ENCODE measurements at regions not wholly inside any gene's neighbourhood (a gene's known extent, or its start where the extent isn't known, plus 50 kb on each side); places are given as distances from the start of the nearest gene placed in this dataset.
"Not testable (repeated sequence)": the region's sequence is repeated elsewhere in the genome, so short reads cannot be mapped to it uniquely, and the experiment has no call there.

GRCh38 chr1:112840631-112841624, 115.1 kb downstream of the SLC16A1 start:
- Mint-ChIP-seq H3K4me3 (no peak overlapping the region), H3K4me1 (peaks cover 24% of the 10 kb centered on the region), H3K27me3 (ENCODE audit: low read depth) (no peaks in the 10 kb centered on the region), H3K9me3 (no peaks in the 10 kb centered on the region), H3K36me3 (no peaks in the 10 kb centered on the region), H3K27ac (peak overlapping the region; percentile 74)
- ChIA-PET POLR2A (no interaction called here), CTCF (interaction anchor here (0.6 to 1.4 kb wide), 3 partner anchors 19 to 232 kb away, joined by 3 to 4 read pairs (median 3); partner anchors contain the start of gene LRIG2)
- no peak for TF ChIP-seq NFE2L1 (CRISPR knock-in tag; IDR thresholded peaks at IDR 0.05)
- peak; percentile 72 for TF ChIP-seq ZNF121 (CRISPR knock-in tag; IDR thresholded peaks at IDR 0.05)
- no peak for DNase-seq (ENCODE audit: low spot score)
- ATAC-seq: no peak

DNA sequence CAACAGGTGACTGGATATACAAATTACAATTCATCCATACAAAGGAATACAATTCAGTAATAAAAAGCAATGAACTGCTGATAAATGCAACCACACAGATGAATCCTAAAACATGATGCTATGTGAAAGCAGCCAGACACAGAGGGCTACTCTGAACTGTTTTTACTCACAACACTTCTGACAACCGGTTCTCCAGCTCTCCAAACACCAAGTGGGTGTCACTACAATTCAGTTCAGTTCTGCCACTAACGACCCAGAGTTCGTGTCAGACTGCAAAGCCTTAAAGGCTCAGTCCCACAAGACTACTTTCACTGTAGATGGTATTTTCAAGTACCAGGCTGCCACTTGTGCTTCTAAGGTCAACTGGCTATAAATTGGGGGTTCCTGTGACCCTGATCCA, 119.4 kb downstream of the SLC16A1 start:
- ATAC-seq (no peak), DNase-seq (ENCODE audit: low spot score) (no peak)
- peaks cover 6% of the 10 kb centered on the region; the same call in 1 of the 2 replicates for H3K27me3 Mint-ChIP-seq (ENCODE audit: low read depth)
- ChIA-PET CTCF (interaction anchor here (1.4 kb wide), 1 partner anchor 120 kb away, joined by 5 read pairs; no protein-coding TSS in a partner anchor), POLR2A (no interaction called here)
- peaks cover 8% of the 10 kb centered on the region for H3K36me3 Mint-ChIP-seq
- TF ChIP-seq TP53 (CRISPR knock-in tag; IDR thresholded peaks at IDR 0.05): no peak
- TF ChIP-seq ZBTB21 (CRISPR knock-in tag; IDR thresholded peaks at IDR 0.05; ENCODE audit: borderline replicate concordance): no peak
- TF ChIP-seq EMX1 (CRISPR knock-in tag; IDR thresholded peaks at IDR 0.05): no peak
- TF ChIP-seq, protein P1, sequence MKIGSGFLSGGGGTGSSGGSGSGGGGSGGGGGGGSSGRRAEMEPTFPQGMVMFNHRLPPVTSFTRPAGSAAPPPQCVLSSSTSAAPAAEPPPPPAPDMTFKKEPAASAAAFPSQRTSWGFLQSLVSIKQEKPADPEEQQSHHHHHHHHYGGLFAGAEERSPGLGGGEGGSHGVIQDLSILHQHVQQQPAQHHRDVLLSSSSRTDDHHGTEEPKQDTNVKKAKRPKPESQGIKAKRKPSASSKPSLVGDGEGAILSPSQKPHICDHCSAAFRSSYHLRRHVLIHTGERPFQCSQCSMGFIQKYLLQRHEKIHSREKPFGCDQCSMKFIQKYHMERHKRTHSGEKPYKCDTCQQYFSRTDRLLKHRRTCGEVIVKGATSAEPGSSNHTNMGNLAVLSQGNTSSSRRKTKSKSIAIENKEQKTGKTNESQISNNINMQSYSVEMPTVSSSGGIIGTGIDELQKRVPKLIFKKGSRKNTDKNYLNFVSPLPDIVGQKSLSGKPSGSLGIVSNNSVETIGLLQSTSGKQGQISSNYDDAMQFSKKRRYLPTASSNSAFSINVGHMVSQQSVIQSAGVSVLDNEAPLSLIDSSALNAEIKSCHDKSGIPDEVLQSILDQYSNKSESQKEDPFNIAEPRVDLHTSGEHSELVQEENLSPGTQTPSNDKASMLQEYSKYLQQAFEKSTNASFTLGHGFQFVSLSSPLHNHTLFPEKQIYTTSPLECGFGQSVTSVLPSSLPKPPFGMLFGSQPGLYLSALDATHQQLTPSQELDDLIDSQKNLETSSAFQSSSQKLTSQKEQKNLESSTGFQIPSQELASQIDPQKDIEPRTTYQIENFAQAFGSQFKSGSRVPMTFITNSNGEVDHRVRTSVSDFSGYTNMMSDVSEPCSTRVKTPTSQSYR (CRISPR knock-in tag; IDR thresholded peaks at IDR 0.05): no peak
- no peak for TF ChIP-seq RELA (CRISPR knock-in tag; IDR thresholded peaks at IDR 0.05; ENCODE audit: borderline replicate concordance)
- no peak for TF ChIP-seq ZNF423 (CRISPR knock-in tag; IDR thresholded peaks at IDR 0.05)
- no peak for TF ChIP-seq CREM (CRISPR knock-in tag; IDR thresholded peaks at IDR 0.05)
- TF ChIP-seq ESRRA (CRISPR knock-in tag; IDR thresholded peaks at IDR 0.05; ENCODE audit: borderline replicate concordance): no peak
- no peak overlapping the region for H3K4me3 Mint-ChIP-seq
- H3K9me3 Mint-ChIP-seq: peaks cover 9% of the 10 kb centered on the region
- H3K4me1 Mint-ChIP-seq: peaks cover 26% of the 10 kb centered on the region
- H3K27ac Mint-ChIP-seq: no peak overlapping the region; the same call in 1 of the 2 replicates

GRCh38 chr1:112833806-112834205, 118.7 kb upstream of the PPM1J start:
- ChIA-PET CTCF (interaction anchor here (2.2 kb wide), 1 partner anchor 239 kb away, joined by 6 read pairs; the partner anchor contains the start of gene LRIG2), POLR2A (no interaction called here)
- Mint-ChIP-seq H3K4me1 (peaks cover 18% of the 10 kb centered on the region), H3K27ac (no peak overlapping the region), H3K9me3 (peaks cover 14% of the 10 kb centered on the region), H3K27me3 (ENCODE audit: low read depth) (peaks cover 28% of the 10 kb centered on the region), H3K36me3 (peaks cover 14% of the 10 kb centered on the region), H3K4me3 (no peak overlapping the region)
- no peak for DNase-seq (ENCODE audit: low spot score)
- no peak for TF ChIP-seq IRF2 (CRISPR knock-in tag; IDR thresholded peaks at IDR 0.05; ENCODE audit: borderline replicate concordance, low read depth)
- TF ChIP-seq ZNF232 (CRISPR knock-in tag; IDR thresholded peaks at IDR 0.05): no peak
- no peak for TF ChIP-seq ZNF317 (CRISPR knock-in tag; IDR thresholded peaks at IDR 0.05; ENCODE audit: borderline replicate concordance, low read depth)
- TF ChIP-seq JAZF1 (CRISPR knock-in tag; IDR thresholded peaks at IDR 0.05): no peak
- no peak for TF ChIP-seq TCF7 (CRISPR knock-in tag; IDR thresholded peaks at IDR 0.05; ENCODE audit: low read depth)
- TF ChIP-seq, protein P2, sequence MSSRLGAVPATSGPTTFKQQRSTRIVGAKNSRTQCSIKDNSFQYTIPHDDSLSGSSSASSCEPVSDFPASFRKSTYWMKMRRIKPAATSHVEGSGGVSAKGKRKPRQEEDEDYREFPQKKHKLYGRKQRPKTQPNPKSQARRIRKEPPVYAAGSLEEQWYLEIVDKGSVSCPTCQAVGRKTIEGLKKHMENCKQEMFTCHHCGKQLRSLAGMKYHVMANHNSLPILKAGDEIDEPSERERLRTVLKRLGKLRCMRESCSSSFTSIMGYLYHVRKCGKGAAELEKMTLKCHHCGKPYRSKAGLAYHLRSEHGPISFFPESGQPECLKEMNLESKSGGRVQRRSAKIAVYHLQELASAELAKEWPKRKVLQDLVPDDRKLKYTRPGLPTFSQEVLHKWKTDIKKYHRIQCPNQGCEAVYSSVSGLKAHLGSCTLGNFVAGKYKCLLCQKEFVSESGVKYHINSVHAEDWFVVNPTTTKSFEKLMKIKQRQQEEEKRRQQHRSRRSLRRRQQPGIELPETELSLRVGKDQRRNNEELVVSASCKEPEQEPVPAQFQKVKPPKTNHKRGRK (CRISPR knock-in tag; IDR thresholded peaks at IDR 0.05; ENCODE audit: borderline replicate concordance): no peak
- no peak; the same call in 1 of the 2 replicates for ATAC-seq

DNA sequence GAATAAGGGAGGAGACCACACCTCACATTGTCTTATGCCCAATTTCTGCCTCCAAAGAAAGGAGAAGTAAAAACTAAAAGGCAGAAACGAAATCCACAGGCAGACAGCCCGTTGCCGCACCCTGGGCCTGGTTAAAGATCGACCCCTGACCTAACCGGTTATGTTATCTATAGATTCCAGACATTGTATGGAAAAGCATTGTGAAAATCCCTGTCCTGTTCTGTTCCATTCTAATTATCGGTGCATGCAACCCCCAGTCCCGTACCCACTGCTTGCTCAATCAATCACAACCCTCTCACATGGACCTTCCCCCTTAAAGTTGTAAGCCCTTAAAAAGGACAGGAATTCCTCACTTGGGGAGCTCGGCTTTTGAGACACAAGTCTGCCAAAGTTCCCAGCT, 117.1 kb upstream of the PPM1J start:
- Mint-ChIP-seq H3K36me3 (peaks cover 14% of the 10 kb centered on the region), H3K27me3 (ENCODE audit: low read depth) (peaks cover 39% of the 10 kb centered on the region), H3K4me1 (peaks cover 33% of the 10 kb centered on the region), H3K9me3 (peaks cover 14% of the 10 kb centered on the region), H3K27ac (peak overlapping the region; percentile 31; the same call in 1 of the 2 replicates)
- ATAC-seq; H3K4me3 Mint-ChIP-seq; DNase-seq (ENCODE audit: low spot score); POLR2A ChIA-PET: not testable (repeated sequence)
- CTCF ChIA-PET: interaction anchor here (0.6 to 2.2 kb wide), 3 partner anchors 50 to 241 kb away, joined by 3 to 6 read pairs (median 3); partner anchors contain the start of gene LRIG2

GRCh38 chr1:112829691-112830090, 114.6 kb upstream of the PPM1J start:
- Mint-ChIP-seq H3K27me3 (ENCODE audit: low read depth) (peaks cover 43% of the 10 kb centered on the region), H3K4me1 (peaks cover 59% of the 10 kb centered on the region), H3K36me3 (peaks cover 19% of the 10 kb centered on the region), H3K9me3 (peaks cover 18% of the 10 kb centered on the region)
- DNase-seq (ENCODE audit: low spot score); H3K27ac Mint-ChIP-seq; H3K4me3 Mint-ChIP-seq; ATAC-seq; CTCF ChIA-PET: not testable (repeated sequence)
- POLR2A ChIA-PET: interaction anchor here (0.6 kb wide), 1 partner anchor 12 kb away, joined by 10 read pairs; no protein-coding TSS in a partner anchor

Measured in WTC11 (cell line).